ENCODE measurements at regions not wholly inside any gene's neighbourhood (a gene's known extent, or its start where the extent isn't known, plus 50 kb on each side); places are given as distances from the start of the nearest gene placed in this dataset.

DNA sequence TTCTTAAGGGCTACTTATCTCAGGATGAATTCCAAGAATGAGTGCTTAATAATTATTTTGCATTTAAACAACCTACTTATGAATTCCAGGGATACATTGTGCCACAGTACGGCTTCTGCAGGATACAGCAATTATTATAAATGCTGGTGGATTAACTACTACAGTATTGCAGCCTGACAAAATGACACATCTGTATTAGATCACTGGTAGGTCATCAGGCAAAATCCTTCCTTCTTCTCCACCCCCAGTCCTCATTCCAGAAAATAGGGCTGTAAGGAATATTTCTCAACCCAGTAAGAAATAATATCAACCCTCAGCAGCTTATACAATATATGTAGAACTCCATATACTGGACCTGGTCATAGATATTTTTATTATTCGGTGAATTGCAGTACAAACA, 79.3 kb upstream of the RORA start:
- Histone ChIP-seq H3K4me1 (ENCODE audit: control insufficient read depth in 1 of 2, insufficient read depth in 2 of 2, low read length in 2 of 2) (no peaks in the 10 kb centered on the region), H3K4me3 (ENCODE audit: low read depth in 1 of 2, low read length in 2 of 2) (no peak overlapping the region)

GRCh38 chr15:61307474-61307873, 78.4 kb upstream of the RORA start:
- Histone ChIP-seq H3K27me3 (ENCODE audit: low read depth, low read length) (no peaks in the 10 kb centered on the region), H3K27ac (ENCODE audit: low read length) (no peak overlapping the region), H3K9me3 (ENCODE audit: control insufficient read depth in 1 of 2, low read length in 2 of 2) (no peaks in the 10 kb centered on the region), H3K4me3 (ENCODE audit: low read depth in 1 of 2, low read length in 2 of 2) (no peak overlapping the region), H3K4me1 (ENCODE audit: control insufficient read depth in 1 of 2, insufficient read depth in 2 of 2, low read length in 2 of 2) (no peaks in the 10 kb centered on the region), H3K36me3 (ENCODE audit: control insufficient read depth in 1 of 2, insufficient read depth in 2 of 2, low read length in 2 of 2) (no peaks in the 10 kb centered on the region)

More for the DNA sequence above, 79.3 kb upstream of the RORA start:
- Histone ChIP-seq H3K27ac (ENCODE audit: low read length) (no peak overlapping the region), H3K9me3 (ENCODE audit: control insufficient read depth in 1 of 2, low read length in 2 of 2) (no peaks in the 10 kb centered on the region), H3K36me3 (ENCODE audit: control insufficient read depth in 1 of 2, insufficient read depth in 2 of 2, low read length in 2 of 2) (no peaks in the 10 kb centered on the region), H3K27me3 (ENCODE audit: low read depth, low read length) (no peaks in the 10 kb centered on the region)

DNA sequence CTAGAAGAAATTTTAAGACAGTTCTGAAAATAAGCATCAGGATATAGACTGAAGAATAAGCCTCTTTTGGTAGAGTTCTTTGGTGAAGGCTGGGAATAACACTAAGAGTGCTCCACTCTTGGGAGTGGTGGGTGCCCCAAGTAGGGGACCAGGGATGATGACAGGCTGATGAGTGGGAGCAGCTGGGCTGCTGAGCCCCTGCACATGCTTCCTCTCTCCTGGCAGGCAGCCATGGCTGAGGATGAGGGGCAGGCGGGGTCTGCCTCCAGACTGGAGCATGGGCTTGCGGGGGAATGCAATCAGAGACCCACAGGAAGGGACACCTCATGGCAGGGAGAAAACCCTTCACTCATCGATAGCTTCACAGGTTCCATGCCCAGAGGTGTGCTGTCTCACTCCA, 72.6 kb upstream of the RORA start:
- H3K4me3 ChIP-seq (ENCODE audit: low read depth in 1 of 2, low read length in 2 of 2) = no peak overlapping the region
- H3K9me3 ChIP-seq (ENCODE audit: control insufficient read depth in 1 of 2, low read length in 2 of 2) = no peaks in the 10 kb centered on the region
- no peaks in the 10 kb centered on the region for H3K27me3 ChIP-seq (ENCODE audit: low read depth, low read length)
- no peak overlapping the region for H3K27ac ChIP-seq (ENCODE audit: low read length)
- H3K4me1 ChIP-seq (ENCODE audit: control insufficient read depth in 1 of 2, insufficient read depth in 2 of 2, low read length in 2 of 2) = peaks cover 0 to 7% of the 10 kb centered on the region in 2 donors
- no peaks in the 10 kb centered on the region for H3K36me3 ChIP-seq (ENCODE audit: control insufficient read depth in 1 of 2, insufficient read depth in 2 of 2, low read length in 2 of 2)

DNA sequence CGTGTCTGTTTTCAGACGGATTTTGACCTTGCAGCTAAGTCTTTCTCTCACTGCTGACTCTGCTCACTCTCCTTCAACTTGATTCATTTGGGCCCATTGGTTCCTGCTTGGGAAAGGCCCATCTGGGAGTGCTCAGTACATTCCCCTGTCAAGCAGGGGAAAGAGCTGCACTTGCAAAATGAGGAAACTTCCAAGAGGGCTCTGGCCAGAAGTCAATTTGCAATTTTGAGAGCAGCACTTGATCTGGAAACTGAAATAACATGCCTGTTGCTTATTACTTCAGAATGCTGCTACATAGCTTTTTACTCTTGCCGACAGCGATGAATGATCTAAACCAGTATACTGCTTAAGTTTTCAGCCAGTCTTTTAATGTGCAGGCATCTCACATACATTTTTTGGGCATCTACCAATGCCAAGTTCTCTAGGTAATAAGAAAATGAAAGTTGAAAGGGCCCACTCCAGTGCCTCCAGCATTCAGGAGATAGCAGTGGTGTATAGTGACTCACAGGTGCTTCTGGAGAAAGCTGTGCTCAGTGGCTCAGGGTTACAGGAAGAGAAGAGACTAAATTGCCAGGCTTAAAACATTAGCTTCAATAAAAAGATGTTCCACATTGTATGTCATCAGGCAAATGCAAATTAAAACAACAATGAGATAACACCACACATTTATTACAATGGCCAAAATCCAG, 70.1 kb upstream of the RORA start:
- Histone ChIP-seq H3K36me3 (ENCODE audit: control insufficient read depth in 1 of 2, insufficient read depth in 2 of 2, low read length in 2 of 2) (no peaks in the 10 kb centered on the region), H3K27ac (ENCODE audit: low read length) (no peak overlapping the region), H3K4me3 (ENCODE audit: low read depth in 1 of 2, low read length in 2 of 2) (no peak overlapping the region), H3K27me3 (ENCODE audit: low read depth, low read length) (no peaks in the 10 kb centered on the region), H3K9me3 (ENCODE audit: control insufficient read depth in 1 of 2, low read length in 2 of 2) (no peaks in the 10 kb centered on the region), H3K4me1 (ENCODE audit: control insufficient read depth in 1 of 2, insufficient read depth in 2 of 2, low read length in 2 of 2) (peaks cover 0 to 7% of the 10 kb centered on the region in 2 donors)

GRCh38 chr15:61295239-61295638, 66.1 kb upstream of the RORA start:
- no peak overlapping the region for H3K4me3 ChIP-seq (ENCODE audit: low read depth in 1 of 2, low read length in 2 of 2)
- no peaks in the 10 kb centered on the region for H3K36me3 ChIP-seq (ENCODE audit: control insufficient read depth in 1 of 2, insufficient read depth in 2 of 2, low read length in 2 of 2)
- H3K9me3 ChIP-seq (ENCODE audit: control insufficient read depth in 1 of 2, low read length in 2 of 2) = no peaks in the 10 kb centered on the region
- H3K27ac ChIP-seq (ENCODE audit: low read length) = no peak overlapping the region
- peaks cover 0 to 7% of the 10 kb centered on the region in 2 donors for H3K4me1 ChIP-seq (ENCODE audit: control insufficient read depth in 1 of 2, insufficient read depth in 2 of 2, low read length in 2 of 2)
- no peaks in the 10 kb centered on the region for H3K27me3 ChIP-seq (ENCODE audit: low read depth, low read length)

GRCh38 chr15:61282661-61283060, 53.6 kb upstream of the RORA start:
- Histone ChIP-seq H3K4me1 (ENCODE audit: control insufficient read depth in 1 of 2, insufficient read depth in 2 of 2, low read length in 2 of 2) (no peaks in the 10 kb centered on the region), H3K4me3 (ENCODE audit: low read depth in 1 of 2, low read length in 2 of 2) (no peak overlapping the region), H3K27ac (ENCODE audit: low read length) (no peak overlapping the region), H3K27me3 (ENCODE audit: low read depth, low read length) (no peaks in the 10 kb centered on the region), H3K9me3 (ENCODE audit: control insufficient read depth in 1 of 2, low read length in 2 of 2) (no peaks in the 10 kb centered on the region), H3K36me3 (ENCODE audit: control insufficient read depth in 1 of 2, insufficient read depth in 2 of 2, low read length in 2 of 2) (no peaks in the 10 kb centered on the region)

- no peak overlapping the region for H3K27ac ChIP-seq (ENCODE audit: low read length)
- H3K36me3 ChIP-seq (ENCODE audit: control insufficient read depth in 1 of 2, insufficient read depth in 2 of 2, low read length in 2 of 2) = no peaks in the 10 kb centered on the region
- H3K9me3 ChIP-seq (ENCODE audit: control insufficient read depth in 1 of 2, low read length in 2 of 2) = no peaks in the 10 kb centered on the region
- no peak overlapping the region for H3K4me3 ChIP-seq (ENCODE audit: low read depth in 1 of 2, low read length in 2 of 2)
- no peaks in the 10 kb centered on the region for H3K27me3 ChIP-seq (ENCODE audit: low read depth, low read length)
- no peaks in the 10 kb centered on the region for H3K4me1 ChIP-seq (ENCODE audit: control insufficient read depth in 1 of 2, insufficient read depth in 2 of 2, low read length in 2 of 2)
These were observed 52.2 kb upstream of the RORA start for GRCh38 chr15:61281328-61281727.
